NCI-H1436 (cell line): ENCODE measurements at regions not wholly inside any gene's neighbourhood (a gene's known extent, or its start where the extent isn't known, plus 50 kb on each side); places are given as distances from the start of the nearest gene placed in this dataset.
"Not testable (repeated sequence)": the region's sequence is repeated elsewhere in the genome, so short reads cannot be mapped to it uniquely, and the experiment has no call there.

ENCODE experiments used
- DNase-seq: peaks from one replicate; lab custom pipeline; 2025; lab: John Stamatoyannopoulos, UW

DNA sequence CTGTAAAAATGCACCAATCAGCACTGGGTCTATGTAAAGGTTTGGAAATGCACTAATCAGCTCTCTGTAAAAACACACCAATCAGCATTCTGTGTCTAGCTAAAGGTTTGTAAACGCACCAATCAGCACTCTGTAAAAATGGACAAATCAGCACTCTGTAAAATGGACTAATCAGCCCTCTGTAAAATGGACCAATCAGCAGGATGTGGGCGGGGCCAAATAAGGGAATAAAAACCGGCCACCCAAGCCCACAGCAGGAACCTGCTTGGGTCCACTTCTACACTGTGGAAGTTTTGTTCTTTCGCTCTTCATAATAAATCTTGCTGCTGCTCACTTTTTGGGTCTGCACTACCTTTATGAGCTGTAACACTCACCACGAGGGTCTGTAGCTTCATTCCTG lies 101.0 kb downstream of the SMC2 start:
- not testable (repeated sequence) for DNase-seq

DNA sequence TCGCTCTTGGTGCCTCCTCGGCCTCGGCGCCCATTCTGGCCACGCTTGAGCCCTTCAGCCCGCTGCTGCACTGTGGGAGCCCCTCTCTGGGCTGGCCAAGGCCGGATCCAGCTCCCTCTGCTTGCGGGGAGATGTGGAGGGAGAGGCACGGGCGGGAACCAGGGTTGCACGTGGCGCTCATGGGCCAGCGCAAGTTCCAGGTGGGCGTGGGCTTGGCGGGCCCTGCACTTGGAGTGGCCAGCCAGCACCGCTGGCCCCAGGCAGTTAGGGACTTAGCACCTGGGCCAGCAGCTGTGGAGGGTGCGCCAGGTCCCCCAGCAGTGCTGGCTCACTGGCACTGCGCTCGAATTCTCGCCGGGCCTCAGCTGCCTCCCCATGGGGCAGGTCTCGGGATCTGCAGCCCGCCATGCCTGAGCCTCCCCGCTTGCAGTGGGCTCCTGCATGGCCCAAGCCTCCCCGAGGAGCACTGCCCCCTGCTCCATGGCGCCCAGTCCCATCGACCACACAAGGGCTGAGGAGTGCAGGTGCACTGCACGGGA lies 106.4 kb downstream of the SMC2 start:
- DNase-seq, result no peak

DNA sequence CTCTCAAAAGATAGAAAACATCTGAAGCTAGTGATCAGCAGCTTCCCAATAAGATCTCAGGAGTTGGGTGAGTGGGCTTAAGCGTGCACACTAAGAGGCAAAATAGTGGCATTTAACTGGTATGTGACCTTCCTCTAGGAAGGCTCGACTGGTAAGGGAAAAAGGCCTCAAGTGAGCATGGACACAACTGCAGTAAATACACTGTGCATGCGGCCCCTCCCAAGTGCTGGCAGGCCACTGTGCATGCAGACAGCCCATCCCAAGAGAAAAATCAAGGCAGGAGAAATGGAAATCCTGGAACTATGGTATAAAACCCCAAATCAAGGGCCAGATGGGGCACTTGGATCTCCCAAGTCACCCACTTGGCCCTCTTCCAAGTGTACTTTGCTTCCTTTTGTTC lies 112.7 kb downstream of the SMC2 start:
- no peak for DNase-seq

DNA sequence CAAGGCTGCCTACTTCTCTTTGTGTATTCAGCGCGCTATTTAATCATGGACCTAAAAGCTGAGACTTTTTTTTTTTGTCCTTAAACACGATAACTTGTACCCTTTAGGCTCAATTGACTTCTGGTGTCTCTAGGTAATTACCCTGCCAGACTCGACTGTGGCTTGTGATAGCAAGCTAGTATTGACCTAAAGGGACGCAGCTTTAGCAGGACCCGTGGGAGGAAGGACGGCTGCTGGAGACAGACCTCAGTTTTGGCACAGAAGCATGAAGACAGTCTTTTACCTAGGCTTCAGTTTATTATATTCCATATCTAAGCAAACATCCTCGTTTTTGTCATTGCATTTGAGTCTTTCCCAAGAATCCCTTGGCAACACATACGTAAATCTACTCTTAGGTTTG lies 115.3 kb downstream of the SMC2 start:
- no peak for DNase-seq

DNA sequence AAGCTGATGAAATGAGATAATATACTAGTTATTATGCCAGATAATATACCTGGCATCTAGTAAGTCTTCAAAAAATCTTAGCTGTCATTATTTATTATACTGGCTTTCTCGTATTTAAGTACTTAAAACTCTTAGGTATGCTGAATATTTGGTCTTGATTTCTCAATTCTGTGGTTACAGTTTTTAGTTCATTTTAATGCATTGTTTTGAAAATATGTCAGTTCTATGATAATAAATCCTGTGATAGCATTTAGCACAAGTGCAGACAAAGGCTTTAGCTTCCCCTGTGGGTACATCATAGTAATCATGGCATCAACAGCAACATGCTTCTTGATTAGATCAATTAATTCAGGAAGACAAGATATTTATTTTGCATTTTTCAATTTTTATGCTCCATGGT lies 133.0 kb downstream of the SMC2 start:
- DNase-seq, result no peak

DNA sequence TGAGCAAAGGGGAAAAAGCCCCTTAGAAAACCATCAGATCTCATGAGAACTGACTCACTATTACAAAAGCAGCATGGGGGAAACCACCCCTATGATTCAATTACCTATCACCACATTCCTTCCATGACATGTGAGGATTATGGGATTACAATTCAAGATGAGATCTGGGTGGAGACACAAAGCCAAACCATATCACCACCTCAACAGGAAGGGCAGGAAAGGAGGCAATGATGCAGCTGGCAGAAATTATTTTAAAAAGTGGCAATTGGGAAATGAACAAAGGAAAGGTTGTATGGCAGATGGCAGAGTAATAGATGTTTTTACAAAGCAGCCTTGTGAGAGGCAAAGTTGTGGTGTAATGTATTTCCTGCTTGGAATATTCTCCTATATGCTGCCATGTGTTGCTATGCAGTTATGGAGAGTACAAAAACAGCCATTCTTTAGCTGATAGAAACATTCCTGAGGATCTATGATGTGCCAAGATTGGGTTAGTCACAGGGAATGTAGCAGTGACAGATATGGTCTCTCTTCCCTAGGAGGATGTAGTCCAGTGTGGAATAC lies 138.8 kb downstream of the SMC2 start:
- DNase-seq, result no peak

DNA sequence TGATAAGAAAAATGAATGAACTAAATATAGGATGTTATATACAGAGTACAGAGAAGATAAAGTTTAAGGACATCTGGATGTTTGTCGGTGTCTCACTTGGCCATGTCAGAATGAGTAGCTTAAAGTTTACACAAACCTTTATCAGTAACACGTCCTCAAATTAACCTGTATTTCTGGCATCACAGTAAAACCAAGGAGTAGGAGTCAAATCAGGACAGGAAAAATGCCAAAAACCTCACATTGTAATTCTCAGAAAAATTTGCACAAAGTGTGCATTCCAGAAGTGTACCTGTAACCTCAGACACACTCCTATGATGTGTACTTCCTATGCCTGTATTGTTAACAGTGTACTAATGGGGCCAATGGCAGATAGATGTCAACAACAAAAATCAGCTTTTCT lies 139.3 kb downstream of the SMC2 start:
- DNase-seq, result no peak

DNA sequence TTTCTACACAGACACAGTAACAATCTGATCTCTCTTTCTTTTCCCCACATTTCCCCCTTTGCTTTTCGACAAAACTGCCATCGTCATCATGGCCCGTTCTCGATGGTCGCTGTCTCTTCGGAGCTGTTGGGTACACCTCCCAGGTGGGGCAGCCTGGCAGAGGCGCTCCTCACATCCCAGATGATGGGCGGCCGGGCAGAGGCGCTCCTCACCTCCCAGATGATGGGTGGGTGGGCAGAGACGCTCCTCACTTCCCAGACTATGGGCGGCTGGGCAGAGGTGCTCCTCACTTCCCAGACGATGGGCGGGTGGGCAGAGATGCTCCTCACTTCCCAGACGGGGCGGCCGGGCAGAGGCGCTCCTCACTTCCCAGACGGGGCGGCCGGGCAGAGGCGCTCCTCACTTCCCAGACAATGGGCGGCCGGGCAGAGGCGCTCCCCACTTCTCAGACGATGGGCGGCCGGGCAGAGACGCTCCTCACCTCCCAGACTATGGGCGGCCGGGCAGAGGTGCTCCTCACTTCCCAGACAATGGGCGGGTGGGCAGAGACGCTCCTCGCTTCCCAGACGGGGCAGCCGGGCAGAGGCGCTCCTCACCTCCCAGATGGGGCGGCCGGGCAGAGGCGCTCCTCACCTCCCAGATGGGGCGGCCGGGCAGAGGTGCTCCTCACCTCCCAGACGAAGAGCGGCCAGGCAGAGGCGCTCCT lies 140.7 kb downstream of the SMC2 start:
- DNase-seq, result not testable (repeated sequence)

DNA sequence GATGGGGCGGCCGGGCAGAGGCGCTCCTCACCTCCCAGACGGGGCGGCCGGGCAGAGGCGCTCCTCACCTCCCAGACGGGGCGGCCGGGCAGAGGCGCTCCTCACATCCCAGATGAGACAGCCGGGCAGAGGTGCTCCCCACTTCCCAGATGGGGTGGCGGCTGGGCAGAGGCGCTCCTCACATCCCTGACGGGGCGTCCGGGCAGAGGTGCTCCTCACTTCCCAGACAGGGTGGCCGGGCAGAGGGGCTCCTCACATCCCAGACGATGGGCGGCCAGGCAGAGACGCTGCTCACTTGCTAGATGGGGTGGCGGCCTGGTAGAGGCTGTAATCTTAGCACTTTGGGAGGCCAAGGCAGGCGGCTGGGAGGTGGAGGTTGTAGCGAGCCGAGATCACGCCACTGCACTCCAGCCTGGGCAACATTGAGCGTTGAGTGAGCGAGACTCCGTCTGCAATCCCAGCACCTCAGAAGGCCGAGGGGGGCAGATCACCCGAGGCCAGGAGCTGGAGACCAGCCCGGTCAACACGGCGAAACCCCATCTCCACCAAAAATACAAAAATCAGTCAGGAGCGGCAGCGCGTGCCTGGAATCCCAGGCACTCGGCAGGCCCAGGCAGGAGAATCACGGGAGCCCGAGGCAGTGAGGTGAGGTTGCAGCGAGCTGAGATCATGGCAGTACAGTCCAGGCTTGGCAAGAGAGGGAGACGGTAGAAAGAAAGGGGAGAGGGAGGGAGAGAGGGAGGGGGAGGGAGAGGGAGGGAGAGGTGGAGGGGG lies 141.4 kb downstream of the SMC2 start:
- DNase-seq, result not testable (repeated sequence)

DNA sequence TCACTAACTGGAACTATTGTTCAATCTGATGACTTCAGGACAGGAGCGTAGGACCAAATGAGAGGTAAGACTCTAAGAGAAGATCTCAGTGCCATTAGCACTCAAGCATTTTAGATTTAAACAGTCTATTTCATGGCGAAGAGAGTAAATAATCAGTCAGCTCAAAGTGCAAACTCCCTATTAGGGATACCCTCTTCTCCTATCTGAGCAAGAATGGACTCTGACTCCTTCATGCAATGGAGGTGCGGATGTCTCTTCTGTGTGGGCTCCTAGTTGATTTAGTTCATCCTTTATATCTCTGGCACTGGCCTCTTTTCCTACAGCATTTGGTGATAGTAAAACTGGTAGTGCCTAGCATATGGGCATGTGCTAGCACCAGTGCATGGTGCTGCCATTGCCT lies 144.6 kb downstream of the SMC2 start:
- no peak for DNase-seq

DNA sequence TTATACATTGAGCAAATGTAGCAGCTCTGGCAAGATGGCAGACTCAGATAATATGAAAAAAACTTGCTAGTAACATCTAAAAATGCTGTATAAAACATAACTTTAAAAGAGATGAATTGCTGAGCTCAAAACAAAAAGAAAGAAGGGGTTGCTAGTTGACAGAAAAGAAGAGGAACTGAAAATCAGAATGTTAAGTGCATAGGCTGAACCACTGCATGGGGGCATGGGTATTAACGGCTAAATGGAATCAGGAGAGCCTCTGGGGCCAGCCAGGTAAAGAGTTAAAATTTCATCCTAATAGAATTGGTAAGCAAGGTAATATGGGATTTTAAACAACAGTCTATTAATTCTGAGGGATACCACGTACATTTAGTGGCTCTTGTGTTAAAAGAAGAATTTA lies 146.8 kb downstream of the SMC2 start:
- no peak for DNase-seq

DNA sequence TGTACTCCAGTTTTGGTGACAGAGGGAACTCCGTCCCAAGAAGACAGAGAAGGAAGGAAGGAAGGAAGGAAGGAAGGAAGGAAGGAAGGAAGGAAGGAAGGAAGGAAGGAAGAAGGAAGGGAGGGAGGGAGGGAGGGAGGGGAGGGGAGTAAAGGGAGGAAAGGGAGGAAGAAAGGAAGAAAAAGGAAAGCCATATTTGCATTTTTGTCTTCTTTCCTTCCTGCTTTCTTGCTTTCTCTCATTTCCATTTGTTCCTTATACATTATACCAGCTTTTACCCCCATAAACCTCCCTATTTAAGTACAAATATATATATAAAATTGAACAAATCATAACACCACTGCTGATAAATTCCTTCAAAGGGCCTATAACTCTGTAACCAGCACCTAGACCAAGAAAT lies 151.8 kb downstream of the SMC2 start:
- DNase-seq, result no peak

DNA sequence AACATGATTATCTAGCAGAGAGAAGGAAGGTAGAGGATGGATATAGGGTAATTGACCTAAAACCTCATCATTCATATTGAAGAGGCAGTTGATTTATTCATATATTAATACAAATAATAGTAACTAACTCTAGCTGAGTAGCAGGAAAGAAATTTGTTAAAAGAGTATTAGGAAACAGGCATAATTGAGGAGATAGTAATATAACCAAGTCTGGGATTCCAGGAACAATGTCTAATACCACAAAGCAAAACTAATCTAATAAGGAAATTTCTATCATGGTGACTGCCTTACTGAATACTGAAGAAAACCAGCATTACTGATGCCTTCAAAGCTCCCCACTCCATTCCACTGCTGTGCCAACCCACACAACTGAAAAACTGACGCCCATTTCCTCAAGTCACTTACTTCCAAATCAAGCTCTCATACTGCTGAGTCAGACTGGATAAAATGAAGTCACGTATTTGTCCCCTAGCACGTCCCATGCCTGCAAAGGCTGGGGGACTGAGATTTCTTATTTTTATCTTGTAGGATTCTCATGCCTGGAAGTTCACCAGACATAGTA lies 153.9 kb downstream of the SMC2 start:
- no peak for DNase-seq

DNA sequence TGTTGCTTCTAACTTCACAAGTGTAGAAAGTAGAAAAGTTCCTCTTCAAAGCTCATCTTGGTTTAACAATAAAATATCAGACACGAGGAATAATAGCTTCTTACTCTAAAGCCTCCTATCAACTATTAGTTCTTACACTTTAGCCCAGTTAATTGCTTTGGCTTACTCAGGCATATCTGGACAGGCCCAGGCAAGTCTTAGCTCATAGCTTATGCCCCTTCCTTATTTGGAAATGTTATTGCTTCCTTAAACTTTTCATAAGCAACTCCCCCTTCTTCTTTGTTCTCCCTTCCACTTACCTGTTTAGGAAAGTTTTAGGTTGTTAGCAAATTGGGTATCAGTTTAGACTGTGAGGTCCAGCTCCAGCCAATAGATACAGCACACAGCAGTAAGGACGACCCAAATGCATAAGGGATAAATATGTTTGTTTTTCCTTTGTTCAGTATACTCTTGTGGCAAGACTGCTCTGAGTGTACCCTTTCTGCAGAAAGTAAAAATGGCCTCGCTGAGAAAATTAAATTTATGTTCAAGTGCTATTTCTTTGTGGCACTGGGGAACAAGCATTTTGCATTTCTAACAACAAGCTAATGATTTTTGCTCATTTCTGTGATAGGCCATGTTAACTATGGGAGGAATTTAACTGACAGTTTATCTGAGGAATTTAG lies 162.1 kb downstream of the SMC2 start:
- no peak for DNase-seq

DNA sequence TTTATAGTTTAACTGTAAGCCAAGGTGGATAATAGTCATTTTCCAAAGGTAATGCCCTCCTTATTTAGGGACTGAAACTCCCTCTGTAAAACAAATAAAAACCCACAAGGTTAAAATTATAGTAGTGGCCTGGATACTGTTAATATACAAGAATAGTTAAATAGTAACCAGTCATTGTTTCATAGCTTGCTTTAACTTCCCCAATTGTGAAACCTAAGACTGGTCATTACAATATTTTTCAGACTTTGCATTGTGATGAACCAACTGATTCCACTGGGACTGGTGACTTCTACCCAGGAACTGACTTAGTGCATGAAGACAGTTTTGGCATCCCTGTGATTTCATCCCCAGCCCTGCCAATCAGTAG lies 162.6 kb downstream of the SMC2 start:
- no peak for DNase-seq

DNA sequence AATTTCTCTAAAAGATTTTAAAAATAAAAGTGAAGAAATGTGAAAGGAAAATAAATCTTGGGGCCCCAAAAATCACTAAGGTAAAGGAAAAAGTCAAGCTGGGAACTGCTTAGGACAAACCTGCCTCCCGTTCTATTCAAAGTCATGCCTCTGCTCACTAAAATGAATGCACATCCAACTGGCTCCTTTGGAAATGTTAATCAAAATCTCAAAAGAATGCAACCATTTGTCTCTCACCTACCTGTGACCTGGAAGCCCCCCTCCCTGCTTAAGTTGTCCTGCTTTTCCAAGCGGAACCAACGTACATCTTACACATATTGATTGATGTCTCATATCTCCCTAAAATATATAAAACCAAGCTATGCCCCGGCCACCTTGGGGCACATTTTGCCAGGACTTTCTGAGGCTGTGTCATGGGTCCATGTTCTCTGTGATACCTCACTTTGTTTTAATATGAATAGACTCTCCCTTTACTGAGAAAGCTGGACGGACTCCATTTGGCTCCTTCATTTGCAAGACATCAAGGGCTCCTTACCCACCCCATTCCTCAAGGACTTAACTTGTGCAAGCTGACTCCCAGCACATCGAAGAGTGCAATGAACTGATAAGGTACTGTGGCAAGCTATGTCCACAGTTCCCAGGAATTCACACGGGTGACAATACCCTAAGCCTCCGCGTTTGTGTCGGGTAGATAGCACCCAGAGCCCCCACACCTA lies 164.3 kb downstream of the SMC2 start:
- DNase-seq, result no peak

DNA sequence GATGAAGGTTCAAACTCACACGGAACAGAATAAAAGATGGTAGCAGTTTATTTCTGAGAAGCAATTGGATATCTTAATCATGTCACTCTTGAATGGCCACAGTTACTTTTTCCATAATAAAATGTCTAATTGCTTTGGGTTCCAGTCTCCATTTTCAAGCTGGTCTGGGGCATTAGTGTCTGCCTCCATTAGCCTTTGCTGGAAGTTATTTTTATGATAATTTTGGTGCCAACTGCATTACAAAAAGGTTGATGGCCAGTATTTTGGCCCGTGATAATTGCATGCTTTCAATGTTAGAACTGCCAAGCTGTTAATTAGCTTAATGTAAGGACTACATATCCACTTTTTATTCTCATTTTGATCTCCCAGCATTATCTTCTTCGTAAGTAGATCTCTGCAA lies 165.9 kb downstream of the SMC2 start:
- no peak for DNase-seq

DNA sequence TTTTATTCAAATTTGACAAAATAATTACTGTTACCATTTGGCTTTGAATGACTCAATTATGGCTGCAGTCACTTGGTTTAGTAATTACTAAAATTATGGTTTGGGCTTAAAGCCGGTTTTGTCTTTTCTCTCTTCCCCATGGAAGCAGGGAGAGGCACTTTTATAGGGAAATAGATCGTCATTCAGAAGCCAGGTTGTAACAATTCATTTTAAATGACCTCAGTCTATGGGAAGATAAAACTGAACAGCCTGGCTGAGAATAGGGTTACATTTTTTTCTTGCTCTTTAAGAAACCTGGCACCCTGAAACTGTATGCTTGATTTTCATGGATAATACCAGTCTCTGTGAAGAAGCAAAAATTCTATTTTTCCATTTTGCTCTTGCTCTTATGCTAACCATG lies 169.8 kb downstream of the SMC2 start:
- DNase-seq, result no peak

DNA sequence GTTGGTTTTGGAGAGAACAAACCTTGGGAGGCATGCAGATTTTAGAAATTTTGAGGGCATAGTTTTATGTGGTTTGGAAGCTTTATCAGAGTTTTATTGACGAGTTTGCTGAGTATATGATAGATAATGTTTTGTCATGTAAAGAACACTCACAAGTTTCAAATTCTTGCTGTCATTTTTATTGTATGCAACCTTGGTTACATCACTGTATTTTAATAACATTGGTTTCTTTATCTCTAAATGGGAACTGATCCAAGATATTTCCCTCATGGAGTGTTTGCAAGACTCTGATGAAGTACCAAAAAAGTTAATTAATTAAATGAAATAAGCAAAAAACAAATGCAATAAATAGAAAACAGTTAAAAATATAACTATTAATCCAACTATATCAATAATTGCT lies 170.3 kb downstream of the SMC2 start:
- no peak for DNase-seq

DNA sequence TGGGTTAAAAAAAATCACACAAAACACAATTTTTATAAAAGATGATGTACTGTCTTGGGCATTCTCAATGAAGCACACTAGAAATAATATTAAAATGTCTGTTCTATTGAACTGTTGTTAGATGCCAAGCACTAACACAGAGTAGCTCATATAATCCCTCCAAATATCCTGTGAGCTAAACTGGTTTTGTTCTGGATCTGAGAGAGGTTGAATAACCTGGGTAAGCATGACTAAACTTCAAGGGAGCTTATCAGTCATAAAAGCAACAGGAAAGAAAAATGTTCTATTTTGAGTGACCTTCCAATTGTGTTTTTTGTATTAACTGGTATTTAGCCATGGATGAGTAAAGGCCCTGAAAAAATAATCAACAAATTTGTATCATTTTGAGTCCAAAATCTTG lies 175.3 kb downstream of the SMC2 start:
- no peak for DNase-seq
